H1 (cell line): ENCODE measurements at regions not wholly inside any gene's neighbourhood (a gene's known extent, or its start where the extent isn't known, plus 50 kb on each side); places are given as distances from the start of the nearest gene placed in this dataset.

ENCODE experiments used
- CTCF ChIA-PET: fragments of 300-600 bp; sonication (Branson Sonifier 250); formaldehyde crosslinking; loops from one replicate; lab custom pipeline; 2021; ENCODE audit not compliant: partially characterized antibody; lab: Charles Lee
- POLR2A ChIA-PET: fragments of 300-600 bp; sonication (Branson Sonifier 250); formaldehyde crosslinking; loops from one replicate; lab custom pipeline; 2021; ENCODE audit warnings: inconsistent platforms; ENCODE audit not compliant: partially characterized antibody; lab: Charles Lee
- DNase-seq, 2 experiments: peaks; one replicate each; pipeline versions ENCODE4 v3.0.0 to v3.0.0-alpha.2; 2010 to 2022; ENCODE audit warnings: low spot score in 2 of 2, low read depth in 1 of 2, mixed read lengths in 1 of 2
- FAIRE-seq: peaks from 2 replicates; lab custom pipeline; 2011; peaks lifted over from hg19 to GRCh38; lab: Jason Lieb, UNC
- H2AFZ ChIP-seq: 2 replicates; pipeline ENCODE4 v1.8.1; 2012; ENCODE audit warnings: low read length, inconsistent platforms
- H2AK5ac ChIP-seq: 2 replicates; pipeline ENCODE4 v1.6.1; 2013; ENCODE audit warnings: low read depth, low read length
- H2BK120ac ChIP-seq: replicated peaks from 2 replicates; pipeline ENCODE3; 2013; ENCODE audit warnings: low read depth, low read length, inconsistent platforms
- H2BK12ac ChIP-seq: 2 replicates; pipeline ENCODE4 v1.6.1; 2013; ENCODE audit warnings: low read depth, low read length
- H2BK15ac ChIP-seq: 2 replicates; pipeline ENCODE4 v1.6.1; 2013; ENCODE audit warnings: low read length
- H2BK20ac ChIP-seq: 2 replicates; pipeline ENCODE4 v1.6.1; 2013; ENCODE audit warnings: low read length
- H2BK5ac ChIP-seq: 2 replicates; pipeline ENCODE4 v1.6.1; 2013; ENCODE audit warnings: low read depth, low read length
- H3K14ac ChIP-seq: 2 replicates; pipeline ENCODE4 v1.6.1; 2013; ENCODE audit warnings: inconsistent platforms; ENCODE audit not compliant: insufficient read length
- H3K18ac ChIP-seq: 2 replicates; pipeline ENCODE4 v1.6.1; 2013; ENCODE audit warnings: low read length; ENCODE audit errors: extremely low read depth
- H3K23ac ChIP-seq: 2 replicates; pipeline ENCODE4 v1.6.1; 2013; ENCODE audit warnings: inconsistent platforms; ENCODE audit not compliant: insufficient read length
- H3K23me2 ChIP-seq: 2 replicates; pipeline ENCODE4 v1.6.1; 2013; ENCODE audit warnings: low read depth, low read length
- H3K27ac ChIP-seq: 2 replicates; pipeline ENCODE4 v1.6.1; 2011; ENCODE audit warnings: low read depth, low read length, inconsistent platforms
- H3K27me3 ChIP-seq, 4 experiments: replicated peaks in 1 of 4; 1 replicate in 1 of 4; 2 replicates in 3 of 4; pipeline versions ENCODE4 v1.6.1 to v1.8.1; 2011 to 2013; ENCODE audit warnings: low read length in 3 of 4, mild to moderate bottlenecking in 3 of 4, inconsistent platforms in 2 of 4, mixed read lengths in 2 of 4, moderate library complexity in 1 of 4; ENCODE audit not compliant: control insufficient read depth in 3 of 4, insufficient read depth in 3 of 4; ENCODE audit errors: extremely low read depth in 1 of 4
- H3K36me3 ChIP-seq, 4 experiments: 2 replicates each; pipeline versions ENCODE4 v1.6.1 to v1.8.1; 2011 to 2013; ENCODE audit warnings: mild to moderate bottlenecking in 4 of 4, low read length in 3 of 4, moderate library complexity in 2 of 4, control low read depth in 1 of 4, inconsistent platforms in 1 of 4; ENCODE audit not compliant: insufficient read depth in 4 of 4, control insufficient read depth in 2 of 4
- H3K4ac ChIP-seq: replicated peaks from 2 replicates; pipeline ENCODE3; 2013; ENCODE audit warnings: low read length, low read depth, mixed read lengths, inconsistent platforms; ENCODE audit not compliant: insufficient read length
- H3K4me1 ChIP-seq, 4 experiments: replicated peaks in 1 of 4; 1 replicate in 1 of 4; 2 replicates in 3 of 4; pipeline versions ENCODE4 v1.6.1 to v1.8.1; 2011 to 2013; ENCODE audit warnings: low read length in 3 of 4, inconsistent platforms in 2 of 4, mixed read lengths in 1 of 4; ENCODE audit not compliant: insufficient read depth in 4 of 4, control insufficient read depth in 3 of 4
- H3K4me2 ChIP-seq, 2 experiments: 2 replicates each; pipeline versions ENCODE4 v1.6.1 to v1.8.1; 2011 to 2013; ENCODE audit warnings: low read depth in 2 of 2, low read length in 2 of 2, control low read depth in 1 of 2, inconsistent platforms in 1 of 2, mild to moderate bottlenecking in 1 of 2; ENCODE audit not compliant: insufficient read depth in 1 of 2
- H3K4me3 ChIP-seq, 4 experiments: fragments of 200-600, 300-600 bp in 1 of 4; sonication (generic), shearing (Covaris generic), sonication (Bioruptor Twin) in 1 of 4; 2 replicates each; pipeline versions ENCODE4 v1.5.1 to v1.8.1; 2011 to 2016; ENCODE audit warnings: low read length in 4 of 4, low read depth in 3 of 4, control low read depth in 2 of 4, inconsistent platforms in 2 of 4, mild to moderate bottlenecking in 2 of 4, mixed read lengths in 1 of 4, moderate library complexity in 1 of 4; ENCODE audit not compliant: insufficient read depth in 2 of 4; ENCODE audit errors: extremely low read depth in 1 of 4
- H3K56ac ChIP-seq: replicated peaks from 2 replicates; pipeline ENCODE3; 2013; ENCODE audit warnings: low read depth, mild to moderate bottlenecking, mixed read lengths, low read length, inconsistent platforms; ENCODE audit not compliant: insufficient read length
- H3K79me1 ChIP-seq: 2 replicates; pipeline ENCODE4 v1.6.1; 2013; ENCODE audit warnings: low read depth, low read length, control low read depth
- H3K79me2 ChIP-seq, 2 experiments: 2 replicates each; pipeline versions ENCODE4 v1.6.1 to v1.8.1; 2012 to 2013; ENCODE audit warnings: low read length in 2 of 2, mild to moderate bottlenecking in 2 of 2, inconsistent platforms in 1 of 2; ENCODE audit not compliant: insufficient read depth in 2 of 2, control insufficient read depth in 1 of 2
- H3K9ac ChIP-seq, 4 experiments: replicated peaks in 1 of 4; 1 replicate in 1 of 4; 2 replicates in 3 of 4; pipeline versions ENCODE4 v1.6.1 to v1.8.1; 2011 to 2013; ENCODE audit warnings: low read depth in 3 of 4, low read length in 3 of 4, control low read depth in 2 of 4, mild to moderate bottlenecking in 2 of 4, moderate library complexity in 2 of 4, inconsistent platforms in 1 of 4; ENCODE audit errors: extremely low read depth in 1 of 4
- H3K9me3 ChIP-seq, 2 experiments: 2 replicates each; pipeline versions ENCODE4 v1.6.1 to v1.8.1; 2012 to 2013; ENCODE audit warnings: mild to moderate bottlenecking in 2 of 2, moderate library complexity in 2 of 2, control low read depth in 1 of 2, inconsistent platforms in 1 of 2, low read depth in 1 of 2, low read length in 1 of 2, mixed read lengths in 1 of 2; ENCODE audit not compliant: insufficient read depth in 2 of 2
- H4K20me1 ChIP-seq, 2 experiments: replicated peaks in 1 of 2; 2 replicates each; pipeline versions ENCODE3 to v1.8.1; 2011 to 2013; ENCODE audit warnings: inconsistent platforms in 2 of 2, low read length in 2 of 2, mild to moderate bottlenecking in 1 of 2; ENCODE audit not compliant: insufficient read depth in 2 of 2, control insufficient read depth in 1 of 2
- H4K5ac ChIP-seq: 2 replicates; pipeline ENCODE4 v1.6.1; 2013; ENCODE audit warnings: low read length, low read depth, mixed read lengths, inconsistent platforms; ENCODE audit not compliant: insufficient read length
- H4K8ac ChIP-seq: 2 replicates; pipeline ENCODE4 v1.8.0; 2013; ENCODE audit warnings: mild to moderate bottlenecking, moderate library complexity, low read length, inconsistent platforms; ENCODE audit not compliant: insufficient read depth; ENCODE audit errors: extremely low read depth
- H4K91ac ChIP-seq: replicated peaks from 2 replicates; pipeline ENCODE3; 2013; ENCODE audit warnings: low read length, mixed read lengths, inconsistent platforms; ENCODE audit not compliant: insufficient read length
- CHD2 ChIP-seq: IDR thresholded peaks from 2 replicates; pipeline ENCODE4 v1.6.1; 2012; ENCODE audit warnings: low read length, improper control_type of control experiment
- FOSL1 ChIP-seq: IDR thresholded peaks from 2 replicates; pipeline ENCODE4 v1.6.1; 2011; ENCODE audit warnings: mild to moderate bottlenecking, low read depth, low read length, moderate library complexity; ENCODE audit not compliant: insufficient read depth
- KDM5A ChIP-seq: fragments of 200-600 bp; IDR thresholded peaks from 2 replicates; pipeline ENCODE4 v1.7.1; 2012; ENCODE audit warnings: mild to moderate bottlenecking, low read length, inconsistent platforms, mixed read lengths
- MAFK ChIP-seq: IDR thresholded peaks from 2 replicates; pipeline ENCODE4 v1.6.1; 2012; ENCODE audit warnings: low read depth, mild to moderate bottlenecking, improper control_type of control experiment, low read length
- POU5F1 ChIP-seq: IDR thresholded peaks from 2 replicates; pipeline ENCODE4 v1.6.1; 2011; ENCODE audit warnings: low read depth, mild to moderate bottlenecking, low read length, moderate library complexity
- RBBP5 ChIP-seq: IDR thresholded peaks from 2 replicates; pipeline ENCODE4 v1.7.1; 2012; ENCODE audit warnings: low read depth, mild to moderate bottlenecking, inconsistent platforms, low read length, moderate library complexity, borderline replicate concordance
- RNF2 ChIP-seq: fragments of 200-900, 300-1000 bp; sonication (generic); IDR thresholded peaks from 2 replicates; pipeline ENCODE4 v1.7.1; 2016; ENCODE audit warnings: borderline replicate concordance, low read depth, mild to moderate bottlenecking, antibody characterized with exemption, low read length; ENCODE audit not compliant: poor library complexity, severe bottlenecking; ENCODE audit errors: missing control alignments
- SP2 ChIP-seq: IDR thresholded peaks from 2 replicates; pipeline ENCODE4 v1.6.1; 2012; ENCODE audit warnings: mild to moderate bottlenecking, low read length, inconsistent platforms
- SRF ChIP-seq: IDR thresholded peaks from 2 replicates; pipeline ENCODE4 v1.6.1; 2011; ENCODE audit warnings: mild to moderate bottlenecking, low read depth, low read length, moderate library complexity
- TCF12 ChIP-seq: IDR thresholded peaks from 2 replicates; pipeline ENCODE4 v1.6.1; 2011; ENCODE audit warnings: low read depth, mild to moderate bottlenecking, low read length
- TEAD4 ChIP-seq: IDR thresholded peaks from 2 replicates; pipeline ENCODE4 v1.6.1; 2012; ENCODE audit warnings: low read depth, low read length, inconsistent platforms, mixed read lengths
- TF ChIP-seq, protein P1 (sequence below): IDR thresholded peaks from 2 replicates; pipeline ENCODE4 v1.6.1; 2012; ENCODE audit warnings: inconsistent platforms

DNA sequence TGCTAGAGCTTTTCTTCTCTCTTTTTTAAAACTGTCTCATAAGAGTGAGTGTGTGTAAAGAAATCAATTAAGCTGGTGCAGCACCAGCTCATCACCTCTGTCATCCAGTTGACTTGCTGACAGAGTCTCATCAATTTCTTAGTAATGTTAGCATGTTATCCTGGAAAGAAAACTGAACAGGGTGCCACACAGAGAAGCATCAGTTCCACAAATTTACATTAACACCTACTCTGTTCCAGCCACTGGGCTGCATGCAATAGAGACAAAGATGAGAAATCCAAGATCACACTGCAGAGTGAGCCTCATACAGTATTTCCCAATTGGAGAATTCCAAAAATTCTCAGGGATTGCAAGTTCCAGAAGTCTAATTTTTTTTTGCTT, 207.0 kb upstream of the CITED2 start:
- DNase-seq = no peak
- no peaks in the 10 kb centered on the region; a peak in 1 of 7 replicates for H3K4me1 ChIP-seq
- no peak overlapping the region for H3K18ac ChIP-seq
- no peak overlapping the region for H3K56ac ChIP-seq
- CTCF ChIA-PET = no interaction called here
- no peak overlapping the region for H2AFZ ChIP-seq
- no peak for FAIRE-seq
- H3K36me3 ChIP-seq = no peaks in the 10 kb centered on the region
- no peaks in the 10 kb centered on the region for H3K79me1 ChIP-seq
- H3K4me2 ChIP-seq = no peak overlapping the region
- no peak overlapping the region for H3K23ac ChIP-seq
- no peaks in the 10 kb centered on the region for H3K79me2 ChIP-seq
- no peaks in the 10 kb centered on the region for H3K9me3 ChIP-seq
- no peak overlapping the region for H2BK120ac ChIP-seq
- H4K20me1 ChIP-seq = no peaks in the 10 kb centered on the region
- no peak overlapping the region for H2AK5ac ChIP-seq
- H3K23me2 ChIP-seq = no peaks in the 10 kb centered on the region
- POLR2A ChIA-PET = no interaction called here
- peaks cover 0 to 1% (median 0%) of the 10 kb centered on the region in 4 experiments; a peak in 1 of 7 replicates for H3K27me3 ChIP-seq
- no peak overlapping the region for H3K4ac ChIP-seq
- H3K4me3 ChIP-seq = no peak overlapping the region
- TF ChIP-seq POU5F1 (no peak), TCF12 (no peak), SRF (no peak), CHD2 (no peak), SP2 (no peak), RBBP5 (no peak), RNF2 (no peak), TEAD4 (no peak), FOSL1 (no peak), MAFK (no peak), KDM5A (no peak)
- TF ChIP-seq, protein P1, sequence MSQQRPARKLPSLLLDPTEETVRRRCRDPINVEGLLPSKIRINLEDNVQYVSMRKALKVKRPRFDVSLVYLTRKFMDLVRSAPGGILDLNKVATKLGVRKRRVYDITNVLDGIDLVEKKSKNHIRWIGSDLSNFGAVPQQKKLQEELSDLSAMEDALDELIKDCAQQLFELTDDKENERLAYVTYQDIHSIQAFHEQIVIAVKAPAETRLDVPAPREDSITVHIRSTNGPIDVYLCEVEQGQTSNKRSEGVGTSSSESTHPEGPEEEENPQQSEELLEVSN = no peak
- no peak overlapping the region for H2BK12ac ChIP-seq
- no peak overlapping the region for H3K27ac ChIP-seq
- H4K91ac ChIP-seq = no peak overlapping the region
- H2BK15ac ChIP-seq = no peak overlapping the region
- H2BK5ac ChIP-seq = no peak overlapping the region
- no peak overlapping the region for H2BK20ac ChIP-seq
- H4K5ac ChIP-seq = no peak overlapping the region
- no peak overlapping the region for H3K9ac ChIP-seq
- H3K14ac ChIP-seq = no peak overlapping the region
- H4K8ac ChIP-seq = no peak overlapping the region
